Ecto neural progenitor cell (in vitro differentiated cells): ENCODE measurements at regions not wholly inside any gene's neighbourhood (a gene's known extent, or its start where the extent isn't known, plus 50 kb on each side); places are given as distances from the start of the nearest gene placed in this dataset.
"Not testable (repeated sequence)": the region's sequence is repeated elsewhere in the genome, so short reads cannot be mapped to it uniquely, and the experiment has no call there.

ENCODE experiments used
- DNase-seq: peaks from one replicate; pipeline ENCODE4 v3.0.0-alpha.2; 2018; ENCODE audit warnings: low spot score

DNA sequence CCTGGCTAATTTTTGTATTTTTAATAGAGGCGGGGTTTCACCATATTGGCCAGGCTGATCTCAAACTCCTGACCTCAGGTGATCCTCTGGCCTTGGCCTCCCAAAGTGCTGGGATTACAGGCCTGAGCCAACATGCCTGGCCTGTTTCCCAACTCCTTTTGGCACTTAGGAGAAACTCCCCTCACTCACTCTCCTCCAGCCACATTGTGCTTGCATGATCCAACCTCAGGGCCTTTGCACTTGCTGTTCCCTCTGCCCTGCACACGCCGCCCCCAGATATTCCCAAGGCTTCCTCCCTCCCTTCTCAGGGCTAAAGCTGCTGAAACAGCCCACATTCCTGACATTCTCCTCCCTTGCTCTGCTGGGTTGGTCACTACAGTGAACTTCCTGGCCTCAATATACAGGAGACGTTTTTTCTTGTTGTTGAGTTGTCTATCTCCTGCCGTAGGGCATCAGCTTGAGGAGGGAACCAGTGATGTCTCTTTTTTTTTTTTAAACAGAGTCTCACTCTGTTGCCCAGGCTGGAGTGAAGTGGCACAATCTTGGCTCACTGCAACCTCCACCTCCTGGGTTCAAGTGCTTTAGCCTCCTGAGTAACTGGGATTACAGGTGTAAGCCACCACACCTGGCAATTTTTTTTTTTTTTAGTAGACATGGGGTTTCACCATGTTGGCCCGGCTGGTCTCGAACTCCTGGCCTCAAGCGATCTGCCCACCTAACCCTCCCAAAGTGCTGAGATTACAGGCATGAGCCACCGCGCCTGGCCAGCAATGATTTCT, 61.4 kb upstream of the PTPN1 start:
- not testable (repeated sequence) for DNase-seq

DNA sequence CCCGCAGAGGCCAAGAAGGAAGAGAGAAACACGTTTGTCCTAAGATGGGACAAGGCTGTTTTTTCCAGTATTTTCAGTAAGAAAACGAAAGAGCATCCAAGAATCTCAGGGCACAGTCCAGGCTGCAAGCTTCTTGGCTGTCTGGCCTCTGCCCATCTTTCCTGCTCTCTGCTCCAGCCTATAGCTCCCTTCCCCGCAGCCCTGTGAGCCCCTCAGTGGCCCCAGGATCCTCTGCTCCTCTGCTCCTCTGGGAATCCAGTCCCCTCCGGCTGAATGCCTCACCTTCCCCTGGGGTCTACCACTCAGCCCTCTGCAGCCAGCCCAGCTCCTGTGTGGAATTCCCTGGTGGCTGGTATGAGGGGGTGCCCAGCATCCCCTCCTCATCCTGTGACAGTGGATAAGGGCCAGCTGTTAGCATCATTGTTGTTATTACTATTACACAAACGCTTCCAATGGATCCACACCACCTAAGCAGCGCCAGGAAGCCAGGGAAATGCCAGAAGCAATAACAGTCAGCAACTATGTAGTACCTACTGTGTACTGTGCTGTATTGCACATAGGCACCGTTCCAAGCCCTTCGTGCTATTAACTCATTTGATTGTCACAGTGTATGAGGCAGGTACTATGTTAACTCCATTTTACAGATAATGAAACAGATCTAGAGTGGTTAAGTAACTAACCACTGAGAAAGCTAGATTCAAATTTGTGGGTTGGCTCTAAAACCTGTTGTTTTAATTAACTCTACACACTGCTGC, 60.3 kb upstream of the PTPN1 start:
- no peak for DNase-seq

- DNase-seq = no peak
Measured at GRCh38 chr20:50450493-50450826, 59.7 kb upstream of the PTPN1 start.

DNA sequence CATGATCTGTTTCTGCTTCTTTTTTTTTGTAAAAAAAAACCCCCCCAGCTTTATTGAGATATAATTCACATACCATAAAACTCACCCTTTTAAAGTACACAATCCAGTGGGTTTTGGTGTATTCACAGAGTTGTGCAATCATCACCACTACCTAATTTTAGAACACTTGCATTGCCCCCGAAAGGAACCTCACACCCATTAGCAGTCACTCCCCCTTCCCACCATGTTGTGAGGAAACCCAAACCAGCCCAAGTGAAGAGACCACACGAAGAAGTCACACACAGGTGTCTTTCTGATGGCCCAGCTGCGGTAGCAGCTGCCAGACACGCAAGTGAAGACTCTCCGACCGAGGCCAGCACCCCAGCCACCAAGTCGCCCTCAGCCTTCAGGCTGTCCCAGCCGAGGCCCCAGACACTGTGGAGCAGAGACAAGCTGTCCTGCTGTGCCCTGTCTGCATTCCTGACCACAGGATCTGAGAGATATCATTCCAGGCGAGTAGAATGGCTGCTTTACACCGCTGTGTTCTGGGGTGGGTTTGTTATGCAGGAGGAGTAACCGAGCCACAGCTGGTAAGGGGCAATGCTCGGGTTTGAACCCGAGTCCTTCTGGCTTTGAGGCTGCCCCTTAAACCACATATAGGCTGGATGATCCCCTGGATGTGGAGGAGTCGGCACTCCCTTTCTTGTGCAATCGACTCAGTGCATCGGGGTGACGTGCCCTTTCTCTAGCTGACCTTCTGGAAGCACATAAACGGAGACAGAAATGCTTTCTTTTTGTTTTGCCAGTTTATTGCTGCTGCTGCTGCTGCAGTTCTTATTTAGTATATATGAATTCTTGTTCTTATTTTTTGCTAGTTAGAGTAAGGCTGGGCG, 59.1 kb upstream of the PTPN1 start:
- peak; percentile 63 for DNase-seq

DNA sequence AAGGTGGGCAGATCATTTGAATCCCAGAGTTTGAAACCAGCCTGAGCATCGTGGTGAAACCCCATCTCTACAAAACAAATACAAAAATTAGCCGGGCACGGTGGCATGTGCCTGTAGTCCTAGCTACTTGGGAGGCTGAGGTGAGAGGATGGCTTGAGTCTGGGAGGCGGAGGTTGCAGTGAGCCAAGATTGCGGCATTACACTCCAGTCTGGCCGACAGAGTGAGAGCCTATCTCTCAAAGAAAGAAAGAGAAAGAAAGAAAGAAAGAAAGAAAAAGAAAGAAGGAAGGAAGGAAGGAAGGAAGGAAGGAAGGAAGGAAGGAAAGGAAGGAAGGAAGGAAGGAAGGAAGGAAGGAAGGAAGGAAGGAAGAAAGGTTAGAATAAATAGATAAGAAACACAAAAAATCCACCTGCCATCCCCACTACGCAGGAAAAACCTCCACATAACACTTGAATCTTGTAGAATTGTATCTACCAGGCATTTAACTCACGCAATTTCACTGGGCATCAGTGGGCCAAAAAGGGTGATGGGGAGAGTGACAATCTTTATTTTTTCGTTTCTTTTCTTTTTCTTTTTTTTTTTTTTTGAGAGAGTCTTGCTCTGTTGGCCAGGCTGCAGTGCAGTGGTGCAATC, 58.3 kb upstream of the PTPN1 start:
- DNase-seq = not testable (repeated sequence)

- DNase-seq = no peak
Measured at GRCh38 chr20:50453533-50454244, 56.5 kb upstream of the PTPN1 start.

- DNase-seq = not testable (repeated sequence)
Measured at GRCh38 chr20:50455245-50455644, 54.9 kb upstream of the PTPN1 start.

DNA sequence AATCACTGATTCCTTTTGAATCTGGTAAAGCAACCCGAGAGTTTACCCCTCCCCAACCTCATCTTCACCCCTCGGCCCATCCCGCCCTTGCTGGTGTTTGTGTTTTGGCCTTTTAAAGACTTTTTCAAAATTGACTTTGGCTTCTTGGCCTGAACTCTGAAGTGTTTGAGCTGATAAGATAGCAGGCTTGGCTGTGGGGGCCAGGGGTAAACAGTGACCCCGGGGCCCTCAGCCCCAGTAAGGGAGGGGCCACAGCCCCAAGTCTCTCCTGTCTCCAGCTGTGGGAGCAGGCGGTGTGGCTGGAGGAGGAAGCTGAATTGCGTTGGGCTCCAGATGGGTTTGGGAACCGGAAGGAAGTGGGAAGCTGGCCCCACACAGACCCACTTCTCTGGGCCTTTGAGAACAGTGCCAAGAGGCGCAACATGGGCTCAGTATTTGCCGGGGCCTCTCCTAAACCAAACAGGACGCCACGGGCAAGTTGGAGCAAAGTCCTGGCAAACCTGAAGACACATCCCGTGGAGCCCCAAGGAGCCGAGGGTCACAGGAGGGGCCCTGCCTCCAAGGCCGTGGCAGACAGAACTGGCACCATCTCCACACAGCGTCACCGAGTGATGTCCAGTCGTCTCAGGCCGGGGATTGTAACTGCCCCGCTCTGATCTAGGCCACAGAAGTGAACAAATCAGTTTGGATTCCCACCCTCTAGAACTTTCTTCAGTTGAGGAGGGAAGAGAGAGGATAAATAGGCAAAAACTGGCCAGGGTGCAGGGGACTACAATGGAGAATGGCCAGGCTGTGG, 54.3 kb upstream of the PTPN1 start:
- no peak for DNase-seq

DNA sequence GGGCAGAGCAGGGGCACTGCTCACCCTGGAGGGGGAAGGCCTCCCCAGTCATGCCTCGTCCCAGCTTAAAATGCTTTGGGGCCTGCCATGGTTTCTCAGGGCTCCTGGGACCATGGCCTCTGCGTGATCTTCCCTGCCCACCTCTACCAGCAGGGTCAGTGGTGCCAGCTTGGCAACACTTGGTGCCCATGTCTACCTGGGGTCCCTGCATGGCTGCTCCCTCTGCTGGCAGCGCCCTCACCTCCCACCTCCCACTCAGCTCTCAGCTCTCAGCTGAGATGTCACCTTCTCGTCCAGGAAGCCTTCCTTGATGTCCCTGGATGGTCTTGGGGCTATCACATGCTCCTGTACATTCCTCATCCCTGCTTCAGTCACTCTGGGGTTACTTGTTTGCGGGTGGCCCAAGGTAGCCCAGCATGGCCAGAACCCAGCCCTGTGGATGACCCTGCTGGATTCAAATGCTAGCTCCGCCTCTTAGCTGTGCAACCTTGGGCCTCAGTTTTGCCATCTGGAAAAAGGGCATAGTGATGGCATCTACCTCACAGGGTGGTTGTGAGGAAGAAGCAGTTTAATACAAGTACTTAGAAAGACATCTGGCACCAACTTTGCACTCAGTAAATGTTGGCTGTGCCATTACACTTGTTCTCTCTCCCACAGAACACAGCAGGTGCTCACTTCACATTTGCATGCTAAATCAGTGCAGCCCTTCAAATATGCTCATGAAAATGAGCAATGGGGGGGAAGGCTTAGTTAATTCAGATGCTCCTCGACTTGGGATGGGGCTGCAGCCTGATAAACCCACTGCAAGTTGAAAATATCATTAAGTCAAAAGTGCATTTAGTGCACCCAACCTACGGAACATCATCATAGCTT, 53.5 kb upstream of the PTPN1 start:
- DNase-seq = no peak

GRCh38 chr20:50459124-50459918, 50.9 kb upstream of the PTPN1 start:
- DNase-seq = no peak

DNA sequence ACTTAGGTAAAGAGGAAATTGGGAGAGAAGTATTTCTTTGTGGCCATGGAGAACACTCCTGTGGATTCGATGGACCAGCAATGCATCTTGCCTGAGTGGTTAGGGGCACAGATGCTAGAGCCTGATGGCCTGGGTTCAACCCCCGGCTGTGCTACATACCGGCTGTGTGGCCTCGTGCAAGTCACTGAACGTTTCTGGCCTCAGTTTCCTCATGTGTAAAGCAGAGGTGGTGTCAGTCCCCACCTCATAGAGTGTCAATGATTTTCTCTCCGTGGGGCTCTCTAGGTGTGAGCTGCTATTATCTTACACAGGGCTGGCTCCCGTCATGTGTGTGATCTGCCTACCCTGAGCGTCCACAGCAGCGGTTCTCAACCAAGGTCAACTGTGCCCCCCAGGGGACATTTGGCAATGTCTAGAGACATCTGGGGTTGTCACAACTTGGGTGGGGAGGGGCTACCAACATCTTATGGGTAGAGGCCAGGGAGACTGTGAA, 50.0 kb upstream of the PTPN1 start:
- no peak for DNase-seq
